LHCN-M2 (cell line): ENCODE measurements at regions not wholly inside any gene's neighbourhood (a gene's known extent, or its start where the extent isn't known, plus 50 kb on each side); places are given as distances from the start of the nearest gene placed in this dataset.
"Not testable (repeated sequence)": the region's sequence is repeated elsewhere in the genome, so short reads cannot be mapped to it uniquely, and the experiment has no call there.

Source experiments
- DNase-seq: peaks from one replicate; pipeline ENCODE4 v3.0.0-alpha.2; 2012; ENCODE audit warnings: low read depth

DNA sequence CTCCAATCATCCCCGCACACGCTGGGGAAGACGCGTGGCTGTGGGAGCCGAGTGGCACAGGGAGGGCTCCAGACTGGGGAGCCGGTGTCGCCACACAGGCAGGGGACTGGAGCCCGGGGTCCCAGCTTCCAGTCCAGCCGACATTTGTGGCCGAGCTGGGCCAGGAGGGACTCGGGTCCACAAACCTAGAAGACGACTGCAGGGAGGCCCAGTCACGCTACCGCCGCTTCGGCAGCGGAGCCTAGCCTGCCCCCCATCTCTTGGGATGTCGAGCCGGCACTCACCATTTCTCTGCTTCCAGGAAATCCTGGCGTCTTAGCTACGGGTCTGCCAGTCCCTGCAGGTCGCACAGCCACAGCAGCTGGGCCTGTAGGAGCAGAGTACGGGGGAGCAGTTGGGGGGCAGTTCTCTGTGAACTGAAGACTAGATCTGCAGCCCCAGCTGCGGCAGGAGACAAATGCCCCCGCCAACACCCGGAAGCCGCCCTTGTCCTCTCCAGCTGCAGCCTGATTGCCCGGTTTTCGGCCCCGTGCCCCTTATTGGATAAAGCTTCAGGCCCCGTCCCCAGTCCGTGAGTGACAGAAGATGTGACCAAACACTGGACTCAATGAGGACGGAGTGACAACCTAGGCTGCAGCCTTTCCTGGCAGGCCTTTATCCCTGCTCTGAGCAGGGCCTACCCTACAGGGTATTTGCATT lies 270.7 kb downstream of the ZNF33B start:
- peak; percentile 98 for DNase-seq

DNA sequence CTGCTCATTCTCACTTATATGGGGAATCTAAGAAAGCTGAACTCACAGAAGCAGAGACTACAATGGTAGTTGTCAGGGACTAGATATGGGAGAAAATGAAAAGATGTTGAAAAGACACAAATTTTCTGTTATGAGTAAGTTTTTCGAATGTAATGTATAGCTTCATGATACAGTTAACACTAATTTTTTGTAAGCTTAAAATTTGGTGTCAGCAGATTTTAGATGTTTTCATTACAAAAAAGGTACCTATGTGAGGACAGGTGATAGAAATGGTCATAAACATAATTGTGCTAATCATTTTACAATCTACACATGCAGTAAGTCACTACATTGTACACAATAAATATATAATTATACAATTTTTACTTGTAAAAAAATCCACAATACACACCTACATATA lies 286.6 kb downstream of the ZNF33B start:
- DNase-seq, result no peak

DNA sequence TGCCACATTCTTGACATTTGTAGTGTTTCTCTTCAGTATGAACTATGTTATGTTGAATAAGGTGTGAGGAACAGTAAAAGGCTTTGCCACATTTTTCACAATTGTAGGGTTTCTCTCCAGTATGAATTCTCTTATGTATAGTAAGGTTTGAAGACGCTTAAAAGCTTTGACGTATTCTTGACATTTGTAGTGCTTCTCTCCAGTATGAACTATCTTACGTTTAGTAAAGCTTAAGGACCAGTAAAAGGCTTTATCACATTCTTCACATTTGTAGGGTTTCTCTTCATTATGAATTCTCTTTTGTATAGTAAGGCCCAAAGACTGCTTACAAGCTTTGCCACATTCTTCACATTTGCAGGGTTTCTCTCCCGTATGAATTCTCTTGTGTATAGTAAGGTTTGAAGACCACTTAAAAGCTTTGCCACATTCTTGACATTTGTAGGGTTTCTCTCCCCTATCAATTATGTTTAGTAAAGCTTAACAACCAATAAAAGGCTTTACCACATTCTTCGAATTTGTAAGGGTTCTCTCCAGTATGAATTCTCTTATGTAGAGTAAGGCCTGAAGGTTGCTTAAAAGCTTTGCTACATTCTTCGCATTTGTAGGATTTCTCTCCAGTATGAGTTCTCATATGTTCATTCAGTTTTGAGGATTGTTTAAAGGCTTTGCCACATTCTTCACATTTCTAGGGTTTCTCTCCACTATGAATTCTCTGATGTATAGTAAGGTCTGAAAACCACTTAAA lies 301.6 kb downstream of the ZNF33B start:
- not testable (repeated sequence) for DNase-seq

DNA sequence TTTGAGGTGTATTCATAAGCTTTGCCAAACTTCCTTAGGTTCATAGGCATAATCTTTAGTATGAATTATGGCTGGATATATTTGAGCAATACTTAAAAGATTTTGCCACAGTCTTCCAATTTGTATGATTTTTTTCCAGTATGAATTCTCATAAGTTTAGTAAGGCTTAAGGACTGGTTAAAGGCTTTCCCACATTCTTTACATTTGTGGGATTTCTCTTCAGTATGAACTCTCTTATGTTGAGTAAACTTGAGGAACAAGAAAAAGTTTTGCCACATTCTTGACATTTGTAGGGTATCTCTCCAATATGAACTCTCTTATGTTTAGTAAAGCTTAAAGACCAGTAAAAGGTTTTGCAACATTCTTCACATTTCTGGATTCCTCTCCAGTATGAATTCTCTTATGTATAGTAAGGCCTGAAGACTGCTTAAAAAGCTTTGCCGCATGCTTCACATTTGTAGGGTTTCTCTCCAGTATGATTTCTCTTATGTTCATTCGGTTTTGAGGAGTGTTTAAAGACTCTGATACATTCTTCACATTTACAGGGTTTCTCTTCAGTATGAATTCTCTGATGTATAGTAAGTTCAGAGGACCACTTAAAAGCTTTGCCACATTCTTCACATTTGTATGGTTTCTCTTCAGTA lies 302.6 kb downstream of the ZNF33B start:
- DNase-seq, result not testable (repeated sequence)

DNA sequence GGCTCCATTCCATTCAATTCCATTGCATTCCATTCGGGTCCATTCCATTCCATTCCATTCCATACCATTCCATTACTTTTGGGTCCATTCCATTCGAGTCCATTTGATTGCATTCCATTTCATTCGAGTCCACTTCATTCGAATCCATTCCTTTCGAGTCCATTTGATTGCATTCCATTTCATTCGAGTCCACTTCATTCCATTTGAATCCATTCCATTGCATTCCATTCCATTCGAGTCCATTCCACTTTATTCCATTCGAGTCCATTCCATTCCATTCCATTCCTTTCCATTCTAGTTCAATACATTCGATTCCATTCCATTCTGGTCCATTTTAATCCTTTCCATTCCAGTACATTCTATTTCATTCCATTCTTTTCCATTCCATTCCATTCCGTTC lies 334.0 kb downstream of the ZNF33B start:
- no peak for DNase-seq

DNA sequence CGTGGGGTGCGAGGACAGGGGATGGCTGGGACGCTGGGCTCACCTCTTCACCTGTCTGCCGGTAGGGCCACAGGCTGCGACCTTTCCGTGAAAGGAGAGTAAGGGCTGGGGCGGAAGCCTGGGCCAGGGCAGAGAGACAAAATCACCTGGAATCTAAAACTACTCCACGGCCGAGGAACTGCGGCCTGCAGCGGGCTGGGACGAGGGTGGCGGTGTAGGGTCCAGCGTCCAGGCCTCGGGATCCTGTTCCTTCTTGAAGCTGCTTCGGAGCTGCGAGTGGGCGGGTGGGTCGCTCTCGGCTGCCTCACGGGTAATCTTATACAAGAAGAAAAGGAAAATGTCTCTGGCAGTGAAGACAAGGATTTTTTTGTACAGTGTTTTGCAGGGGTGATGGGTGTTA lies 356.5 kb downstream of the ZNF33B start:
- DNase-seq, result not testable (repeated sequence)

DNA sequence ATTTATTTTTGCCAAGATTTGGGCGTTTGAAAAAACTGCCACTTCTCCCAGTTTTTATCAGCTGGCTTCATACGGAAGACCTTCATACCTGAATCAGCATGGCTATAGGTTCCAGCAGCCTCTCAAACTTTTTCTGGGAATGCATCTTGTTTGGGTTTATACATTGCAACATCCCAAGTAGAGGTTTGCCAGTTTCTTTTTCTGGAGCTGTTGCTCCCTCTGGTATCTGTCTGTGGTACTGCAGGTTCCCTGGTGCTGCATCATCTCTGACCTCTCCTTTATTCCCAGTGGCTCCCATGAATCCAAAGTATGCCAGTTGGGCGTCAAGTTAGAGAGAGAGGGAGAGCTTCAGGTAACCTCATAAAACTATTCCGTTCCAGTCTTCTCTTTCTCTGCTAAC lies 368.6 kb downstream of the ZNF33B start:
- not testable (repeated sequence) for DNase-seq

DNA sequence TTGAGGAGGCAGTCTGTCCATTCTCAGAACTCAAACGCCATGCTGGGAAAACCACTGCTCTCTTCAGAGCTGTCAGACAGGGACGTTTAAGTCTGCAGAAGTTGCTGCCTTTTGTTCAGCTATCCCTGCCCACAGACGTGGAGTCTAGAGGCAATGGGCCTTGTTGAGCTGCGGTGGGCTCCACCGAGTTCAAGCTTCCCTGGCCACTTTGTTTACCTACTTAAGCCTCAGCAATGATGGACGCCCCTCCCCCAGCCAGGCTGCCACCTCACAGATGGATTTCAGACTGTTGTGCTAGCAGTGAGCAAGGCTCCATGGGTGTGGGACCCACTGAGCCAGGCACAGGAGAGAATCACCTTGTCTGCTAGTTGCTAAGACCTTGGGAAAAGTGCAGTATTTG lies 375.1 kb downstream of the ZNF33B start:
- DNase-seq, result not testable (repeated sequence)

DNA sequence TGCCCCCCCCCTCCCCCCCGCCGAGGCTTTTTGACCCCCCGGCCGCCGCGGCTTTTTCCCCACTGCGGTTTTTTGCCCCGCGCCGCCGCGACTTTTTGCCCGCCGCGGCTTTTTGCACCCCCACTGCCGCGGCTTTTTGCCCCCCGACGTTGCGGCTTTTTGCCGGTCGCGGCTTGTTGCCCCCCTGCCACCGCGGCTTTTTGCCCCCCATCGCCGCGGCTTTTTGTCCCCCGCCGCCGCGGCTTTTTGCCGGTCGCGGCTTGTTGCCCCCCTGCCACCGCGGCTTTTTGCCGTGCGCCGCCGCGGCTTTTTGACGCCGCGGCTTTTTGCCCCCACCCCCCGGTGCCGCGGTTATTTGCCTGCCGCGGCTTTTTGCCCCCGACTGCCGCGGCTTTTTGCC lies 395.4 kb downstream of the ZNF33B start:
- DNase-seq, result not testable (repeated sequence)

DNA sequence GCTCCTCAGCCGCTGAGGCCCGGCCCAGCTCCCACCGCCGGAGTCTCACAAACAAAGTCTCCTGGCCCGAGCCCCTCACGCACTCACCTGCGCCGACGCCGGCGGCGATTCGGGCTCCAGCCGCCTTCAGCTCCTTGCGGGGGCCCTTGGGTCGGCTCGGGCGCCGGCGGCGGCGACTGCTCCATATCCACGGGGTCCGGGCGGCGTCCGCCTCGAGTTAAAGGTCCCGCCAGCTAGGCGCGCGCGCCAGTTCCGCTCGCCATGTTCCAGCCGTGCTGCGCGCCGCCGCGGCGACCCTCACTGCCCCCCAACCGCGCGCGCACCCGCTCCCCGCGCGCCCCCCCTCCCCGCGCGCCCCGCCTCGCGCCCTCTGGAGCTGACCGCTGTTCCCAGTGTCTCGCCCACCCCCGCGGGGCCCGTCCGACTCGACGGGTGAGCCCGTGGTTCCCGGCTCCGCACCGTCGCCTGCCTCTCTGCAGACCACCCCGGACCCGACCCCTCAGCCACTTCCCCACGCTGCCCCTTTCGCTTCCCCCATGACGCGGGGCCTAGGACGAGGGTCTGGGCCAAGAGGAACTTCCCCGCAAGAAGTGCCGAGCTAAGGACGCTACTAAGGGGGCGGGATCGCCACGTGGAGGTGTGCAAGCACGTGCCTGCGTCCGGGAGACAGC lies 396.1 kb downstream of the ZNF33B start:
- no peak for DNase-seq

DNA sequence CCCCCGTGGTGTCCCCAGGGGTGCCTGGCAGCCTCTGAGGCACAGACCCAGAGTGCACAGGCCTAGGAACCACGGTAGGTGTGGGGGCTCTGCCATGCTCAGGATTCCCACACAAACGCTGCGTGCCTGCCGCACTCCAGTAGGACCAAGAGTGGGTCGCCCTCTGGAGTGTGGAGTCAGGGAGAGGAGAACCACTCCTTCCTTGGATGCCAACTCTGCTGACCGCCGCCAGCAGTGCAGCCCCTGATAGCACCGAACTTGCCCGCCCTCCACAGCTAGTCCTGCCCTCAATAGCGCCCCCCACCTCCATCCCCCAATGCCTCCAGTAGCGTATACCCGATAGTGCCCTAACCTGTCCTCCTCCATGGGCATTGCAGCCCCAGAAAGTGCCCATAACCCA lies 402.0 kb downstream of the ZNF33B start:
- not testable (repeated sequence) for DNase-seq

DNA sequence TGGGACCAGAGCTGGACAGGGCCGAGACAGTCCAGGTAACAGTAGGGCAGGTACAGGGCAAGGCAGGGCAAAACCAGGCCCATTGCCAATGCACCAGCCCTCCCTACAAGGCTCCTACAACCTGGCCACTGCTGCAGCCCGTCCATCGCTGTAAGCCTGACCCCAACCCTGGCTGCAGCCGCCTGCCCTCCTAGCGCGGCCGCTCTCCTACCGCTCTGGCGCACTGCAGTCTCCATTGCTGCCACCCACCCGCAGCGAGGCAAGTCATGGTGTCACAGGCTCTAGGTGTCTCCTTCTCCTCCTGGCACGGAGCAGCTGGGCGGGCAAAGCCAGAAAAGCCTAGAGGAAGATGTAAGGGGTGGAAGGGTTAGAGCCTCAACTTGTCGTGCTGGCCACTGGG lies 402.6 kb downstream of the ZNF33B start:
- DNase-seq, result not testable (repeated sequence)

DNA sequence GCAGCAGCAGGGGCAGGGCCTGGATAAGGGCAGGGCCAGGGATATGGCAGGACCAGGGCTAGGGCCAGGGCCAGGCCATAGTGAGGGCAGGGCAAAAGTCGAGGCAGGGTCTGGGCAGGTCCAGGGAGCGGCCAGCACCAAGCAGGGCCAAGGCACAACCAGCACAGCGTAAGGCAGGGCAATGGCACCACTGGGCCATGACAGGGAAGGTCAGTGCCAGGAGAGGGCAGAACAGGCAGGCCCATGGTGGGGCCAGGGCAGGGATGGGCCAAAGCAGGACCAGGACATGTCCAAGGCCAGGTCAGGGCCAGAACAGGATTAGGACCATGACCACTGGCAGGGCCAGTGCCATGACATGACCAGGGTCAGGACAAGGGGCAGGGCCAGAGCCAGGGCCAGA lies 403.1 kb downstream of the ZNF33B start:
- not testable (repeated sequence) for DNase-seq

DNA sequence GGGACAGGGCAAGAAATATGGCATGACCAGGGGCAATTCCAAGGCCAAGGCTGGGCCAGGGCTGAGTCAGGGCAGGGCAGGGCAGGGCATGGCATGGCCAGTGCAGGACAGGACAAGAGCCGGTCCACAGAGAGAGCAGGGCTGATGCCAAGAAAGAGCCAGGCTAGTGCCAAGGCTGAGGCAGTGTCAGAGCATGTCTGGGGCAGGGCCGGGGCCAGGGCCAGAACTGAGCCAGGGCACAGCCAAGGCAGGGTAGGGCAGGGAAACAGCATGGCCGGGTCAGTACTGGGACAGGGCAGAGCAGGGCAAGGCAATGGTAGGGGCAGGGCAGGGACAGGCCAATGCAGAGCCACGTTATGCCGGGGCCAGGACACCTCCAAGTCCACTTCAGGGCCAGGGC lies 403.9 kb downstream of the ZNF33B start:
- DNase-seq, result not testable (repeated sequence)

DNA sequence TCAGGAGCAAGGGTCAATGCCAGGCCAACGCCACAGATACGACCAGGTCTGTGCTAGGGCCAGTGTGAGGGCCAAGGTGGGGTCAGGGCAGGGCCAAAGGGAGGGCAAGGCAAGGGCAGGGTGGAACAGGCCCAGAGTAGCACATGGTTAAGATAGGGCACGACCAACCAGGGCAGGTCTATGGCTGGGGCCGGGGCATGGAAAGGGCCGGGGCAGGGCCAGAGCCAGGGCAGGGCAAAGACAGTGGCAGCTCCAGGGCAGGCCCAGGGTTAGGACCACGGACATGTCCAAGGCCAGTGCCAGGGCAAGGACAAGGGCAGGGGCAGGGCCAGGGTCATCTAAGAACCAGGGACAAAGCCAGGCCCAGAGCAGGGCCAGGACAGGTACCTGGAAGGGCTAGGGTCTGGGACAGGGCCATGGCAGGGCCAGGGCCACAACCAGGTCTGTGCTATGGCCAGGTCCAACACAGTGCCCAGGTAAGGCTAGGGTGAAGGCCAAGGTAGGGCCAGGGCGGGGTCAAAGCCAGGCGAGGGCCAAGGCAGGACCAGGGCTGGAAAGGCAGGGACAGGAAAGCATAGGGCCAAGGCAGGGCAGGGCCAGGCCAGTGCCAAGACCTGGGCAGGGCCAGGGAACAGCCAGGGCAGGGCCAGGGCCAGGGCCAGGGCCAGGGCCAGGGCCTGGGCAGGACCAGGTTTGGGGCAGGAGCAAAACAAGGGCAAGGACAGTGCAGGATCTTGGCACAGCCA lies 404.7 kb downstream of the ZNF33B start:
- not testable (repeated sequence) for DNase-seq

DNA sequence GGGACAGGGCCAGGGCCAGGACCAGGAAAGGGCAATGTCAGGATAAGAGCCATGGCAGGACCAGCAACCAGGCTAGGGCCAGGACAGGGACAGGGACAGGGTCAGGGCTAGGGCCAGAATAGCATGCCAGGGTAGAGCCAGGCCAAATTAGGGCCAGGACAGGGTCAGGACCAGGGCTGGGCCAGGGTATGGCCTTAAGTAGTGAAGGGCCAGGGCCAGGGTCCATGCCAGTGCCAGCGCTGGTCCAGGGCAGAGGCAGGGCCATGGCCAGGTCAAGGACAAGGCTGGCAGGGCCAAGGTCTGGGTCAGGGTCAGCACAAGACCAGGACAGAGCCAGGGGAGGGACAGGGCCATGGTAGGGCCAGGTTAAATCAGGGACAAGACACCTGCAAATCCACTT lies 405.4 kb downstream of the ZNF33B start:
- DNase-seq, result not testable (repeated sequence)

DNA sequence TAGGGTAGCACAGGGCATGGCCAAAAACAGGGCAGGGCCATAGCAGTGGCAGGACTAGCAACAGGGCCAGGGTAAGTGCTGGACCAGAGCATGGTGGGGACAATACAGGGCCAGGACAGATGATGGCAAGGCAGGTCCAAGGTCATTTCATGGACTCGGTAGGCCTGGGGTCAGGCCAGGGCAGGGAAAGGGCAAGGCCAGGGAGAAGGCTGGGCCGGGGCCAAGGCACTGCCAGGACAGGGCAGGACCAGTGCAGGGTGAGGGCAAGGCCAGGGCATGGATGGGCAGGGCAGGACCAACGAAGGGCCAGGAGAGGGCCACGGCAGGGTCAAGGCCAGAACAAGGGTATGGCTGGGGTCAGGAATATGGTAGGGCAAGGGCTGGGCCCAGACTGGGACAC lies 407.6 kb downstream of the ZNF33B start:
- DNase-seq, result not testable (repeated sequence)

DNA sequence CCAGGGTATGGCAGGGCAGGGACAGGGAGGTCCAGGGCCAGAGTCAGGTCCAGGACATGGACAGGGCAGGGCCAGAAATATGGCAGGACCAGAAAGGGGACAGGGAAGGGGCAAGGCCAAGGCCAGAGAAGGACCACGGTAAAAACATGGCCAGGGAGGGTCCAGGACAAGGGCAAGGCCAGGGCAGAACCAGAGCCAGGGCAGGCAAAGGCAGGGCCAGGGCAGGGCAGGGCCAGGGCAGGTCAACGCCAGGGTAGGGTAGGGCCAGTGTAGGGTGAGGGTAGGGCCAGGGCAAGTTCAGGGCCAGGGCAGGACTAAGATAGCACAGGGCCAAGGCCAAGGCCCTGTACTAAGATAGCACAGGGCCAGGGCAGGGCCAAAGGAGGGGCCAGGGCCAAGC lies 408.3 kb downstream of the ZNF33B start:
- not testable (repeated sequence) for DNase-seq

DNA sequence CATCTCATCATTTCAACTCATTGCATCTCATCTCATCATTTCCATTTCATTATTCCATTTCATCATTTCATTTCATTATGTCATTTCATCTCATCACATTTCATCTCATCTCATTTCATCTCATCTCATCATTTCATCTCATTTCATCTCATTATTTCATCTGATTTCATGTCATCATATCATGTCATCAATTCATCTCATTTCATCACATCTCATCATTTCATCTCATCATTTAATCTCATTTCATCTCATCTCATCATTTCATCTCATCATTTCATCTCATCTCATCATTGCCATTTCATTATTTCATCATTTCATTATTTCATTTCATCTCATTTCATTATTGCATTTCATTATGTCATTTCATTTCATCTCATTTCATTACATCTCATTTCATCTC lies 410.5 kb downstream of the ZNF33B start:
- DNase-seq, result not testable (repeated sequence)

DNA sequence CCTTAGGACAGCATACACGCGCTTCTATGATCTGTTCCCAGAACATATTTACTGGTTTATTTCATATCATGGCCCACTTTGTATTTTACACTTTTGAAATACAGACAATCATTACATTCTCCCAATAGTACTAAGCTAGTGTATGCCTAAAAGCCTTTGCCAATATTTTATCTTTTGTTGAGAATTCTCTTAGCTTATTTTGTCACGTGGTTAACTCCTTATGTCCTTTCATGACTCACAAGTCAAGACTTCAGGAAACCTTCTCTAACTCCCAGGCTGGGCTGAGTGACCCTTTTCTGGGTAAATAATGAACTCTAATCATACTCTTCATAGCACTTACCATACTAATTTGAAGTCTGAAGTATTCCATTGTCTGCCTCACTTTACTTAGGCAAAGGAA lies 444.8 kb downstream of the ZNF33B start:
- not testable (repeated sequence) for DNase-seq

DNA sequence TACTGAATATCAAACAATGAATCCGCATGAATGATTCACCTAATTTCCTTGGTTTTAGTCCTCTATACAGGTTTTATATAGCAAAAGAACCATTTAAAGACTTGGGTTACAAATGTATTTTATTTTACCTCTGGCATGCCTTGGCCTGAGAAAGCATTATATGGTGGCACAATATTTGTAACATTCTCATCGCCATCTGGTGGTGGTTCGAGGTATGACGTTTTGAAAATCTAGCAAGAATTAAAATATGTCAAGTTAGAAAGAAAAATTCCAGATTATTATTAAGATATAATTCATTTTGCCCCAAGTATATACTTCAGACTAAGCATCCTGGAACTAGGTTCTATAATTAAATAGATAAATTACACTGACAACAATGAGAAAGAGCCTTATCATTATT lies 445.9 kb downstream of the ZNF33B start:
- peak; percentile 12 for DNase-seq
